Activated B cell treated with CpG ODN at 0.5 μM for 24 hours (primary cell): ENCODE measurements at regions not wholly inside any gene's neighbourhood (a gene's known extent, or its start where the extent isn't known, plus 50 kb on each side); places are given as distances from the start of the nearest gene placed in this dataset.

Experiments used
- ATAC-seq: fragments of 200-7000 bp; cut with Tn5 transposase; one replicate; pipeline ENCODE4 v1.10.0; 2021; ENCODE audit warnings: low read depth, mild to moderate bottlenecking, moderate library complexity
- CTCF ChIA-PET: fragments of 350-600 bp; sonication (Branson Sonifier 250); formaldehyde crosslinking; loops from one replicate; lab custom pipeline; 2021; ENCODE audit warnings: antibody characterized with exemption; lab: Charles Lee
- POLR2A ChIA-PET: fragments of 350-600 bp; sonication (Branson Sonifier 250); formaldehyde crosslinking; loops from one replicate; lab custom pipeline; 2021; ENCODE audit warnings: antibody characterized with exemption; lab: Charles Lee
- DNase-seq: peaks from one replicate; pipeline ENCODE4 v3.0.0; 2022
- H3K27ac Mint-ChIP-seq: one replicate; pipeline ENCODE4 v1.8.0; 2020; ENCODE audit warnings: mixed read lengths
- H3K27me3 Mint-ChIP-seq: one replicate; pipeline ENCODE4 v1.8.0; 2021; ENCODE audit warnings: mixed read lengths
- H3K36me3 Mint-ChIP-seq: one replicate; pipeline ENCODE4 v1.8.0; 2021; ENCODE audit warnings: low read depth, mixed read lengths
- H3K4me1 Mint-ChIP-seq: one replicate; pipeline ENCODE4 v1.8.0; 2021; ENCODE audit warnings: mixed read lengths
- H3K4me3 Mint-ChIP-seq: one replicate; pipeline ENCODE4 v1.8.0; 2020; ENCODE audit warnings: mild to moderate bottlenecking, mixed read lengths
- H3K9me3 Mint-ChIP-seq: one replicate; pipeline ENCODE4 v1.8.0; 2020; ENCODE audit warnings: mixed read lengths
- intact Hi-C: fragments of 100-400 bp; cut with micrococcal nuclease; formaldehyde crosslinking; loops from one replicate; pipeline ENCODE4 v1.15.1; 2024
- TF ChIP-seq, protein P1 (sequence below): fragments of 200-600 bp; IDR thresholded peaks from one replicate; pipeline ENCODE4 v1.8.0; 2022; ENCODE audit warnings: antibody characterized with exemption, mild to moderate bottlenecking

DNA sequence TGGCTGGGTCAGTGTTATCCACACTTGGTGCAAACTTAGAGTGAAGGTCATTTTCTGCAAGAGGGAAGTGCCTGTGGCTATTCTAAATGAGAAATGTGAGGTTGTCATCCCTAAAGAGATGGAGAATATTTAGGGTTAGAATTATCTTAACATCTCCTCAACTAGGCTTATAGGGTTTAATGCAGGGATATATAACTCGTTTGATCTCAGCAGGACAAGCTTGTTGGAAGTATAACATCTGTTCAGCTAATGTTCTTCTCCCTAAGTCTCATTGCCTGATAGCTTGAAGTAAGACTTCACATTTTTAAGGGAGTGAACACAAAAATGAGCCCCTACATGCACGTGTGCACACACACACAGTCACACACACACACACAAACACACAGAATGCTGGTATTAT, 75.9 kb upstream of the NRXN1 start:
- intact Hi-C loops: no loop called here
- no peaks in the 10 kb centered on the region for H3K27me3 Mint-ChIP-seq
- TF ChIP-seq, protein P1, sequence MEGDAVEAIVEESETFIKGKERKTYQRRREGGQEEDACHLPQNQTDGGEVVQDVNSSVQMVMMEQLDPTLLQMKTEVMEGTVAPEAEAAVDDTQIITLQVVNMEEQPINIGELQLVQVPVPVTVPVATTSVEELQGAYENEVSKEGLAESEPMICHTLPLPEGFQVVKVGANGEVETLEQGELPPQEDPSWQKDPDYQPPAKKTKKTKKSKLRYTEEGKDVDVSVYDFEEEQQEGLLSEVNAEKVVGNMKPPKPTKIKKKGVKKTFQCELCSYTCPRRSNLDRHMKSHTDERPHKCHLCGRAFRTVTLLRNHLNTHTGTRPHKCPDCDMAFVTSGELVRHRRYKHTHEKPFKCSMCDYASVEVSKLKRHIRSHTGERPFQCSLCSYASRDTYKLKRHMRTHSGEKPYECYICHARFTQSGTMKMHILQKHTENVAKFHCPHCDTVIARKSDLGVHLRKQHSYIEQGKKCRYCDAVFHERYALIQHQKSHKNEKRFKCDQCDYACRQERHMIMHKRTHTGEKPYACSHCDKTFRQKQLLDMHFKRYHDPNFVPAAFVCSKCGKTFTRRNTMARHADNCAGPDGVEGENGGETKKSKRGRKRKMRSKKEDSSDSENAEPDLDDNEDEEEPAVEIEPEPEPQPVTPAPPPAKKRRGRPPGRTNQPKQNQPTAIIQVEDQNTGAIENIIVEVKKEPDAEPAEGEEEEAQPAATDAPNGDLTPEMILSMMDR: no peak
- no peak for DNase-seq
- no peaks in the 10 kb centered on the region for H3K36me3 Mint-ChIP-seq
- ChIA-PET POLR2A (no interaction called here), CTCF (no interaction called here)
- H3K4me1 Mint-ChIP-seq: no peaks in the 10 kb centered on the region
- no peak overlapping the region for H3K27ac Mint-ChIP-seq
- H3K4me3 Mint-ChIP-seq: no peak overlapping the region
- ATAC-seq: no peak
- H3K9me3 Mint-ChIP-seq: peaks cover 3% of the 10 kb centered on the region

DNA sequence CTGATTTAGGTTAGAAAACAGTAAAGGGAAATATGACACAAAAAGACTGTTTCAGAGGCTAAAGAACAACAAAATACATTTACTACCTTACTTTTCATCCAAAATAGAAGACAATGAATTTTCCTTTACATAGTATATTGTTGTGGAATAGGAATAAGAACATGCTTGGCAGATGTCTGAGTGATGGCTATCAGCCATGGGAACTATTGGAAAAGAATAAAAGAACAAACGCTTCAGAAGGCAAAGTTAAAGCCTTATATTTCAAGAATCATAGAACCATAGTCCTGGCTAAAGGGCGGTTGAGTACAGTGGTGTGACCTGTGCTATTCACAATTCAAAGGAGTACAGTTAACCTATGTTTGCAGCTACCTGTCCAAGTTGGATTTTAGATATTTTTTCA, 73.9 kb upstream of the NRXN1 start:
- no peak for DNase-seq
- H3K9me3 Mint-ChIP-seq: peaks cover 3% of the 10 kb centered on the region
- H3K27ac Mint-ChIP-seq: no peak overlapping the region
- ATAC-seq: no peak
- no peak overlapping the region for H3K4me3 Mint-ChIP-seq
- H3K4me1 Mint-ChIP-seq: no peaks in the 10 kb centered on the region
- H3K27me3 Mint-ChIP-seq: no peaks in the 10 kb centered on the region
- ChIA-PET POLR2A (no interaction called here), CTCF (no interaction called here)
- H3K36me3 Mint-ChIP-seq: no peaks in the 10 kb centered on the region
- TF ChIP-seq, protein P1: no peak
- intact Hi-C loops: no loop called here

DNA sequence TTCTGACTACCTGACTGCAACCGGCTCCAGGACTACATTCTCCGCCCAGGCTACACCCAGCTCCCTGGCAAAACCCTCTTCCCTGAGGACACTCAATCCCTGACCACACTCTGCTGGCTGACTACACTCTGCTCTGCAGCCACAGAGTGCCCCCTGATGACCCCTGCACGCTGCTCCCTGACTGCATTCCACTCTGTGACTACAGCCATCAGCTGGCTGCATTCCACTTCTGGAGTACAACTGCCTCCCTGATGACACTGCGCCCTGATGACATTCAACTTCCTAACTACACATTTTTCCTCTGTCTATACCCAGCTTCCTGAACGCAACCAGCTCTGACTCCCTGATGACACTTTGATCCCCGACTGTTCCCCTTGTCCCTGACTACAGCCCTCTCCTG, 71.3 kb upstream of the NRXN1 start:
- intact Hi-C loops: no loop called here
- DNase-seq (no peak), ATAC-seq (no peak)
- Mint-ChIP-seq H3K4me1 (no peaks in the 10 kb centered on the region), H3K9me3 (peaks cover 3% of the 10 kb centered on the region), H3K36me3 (no peaks in the 10 kb centered on the region), H3K27ac (no peak overlapping the region), H3K27me3 (no peaks in the 10 kb centered on the region), H3K4me3 (no peak overlapping the region)
- TF ChIP-seq, protein P1: no peak
- POLR2A ChIA-PET: no interaction called here
- CTCF ChIA-PET: no interaction called here

- ATAC-seq (no peak), DNase-seq (no peak)
- Mint-ChIP-seq H3K4me3 (no peak overlapping the region), H3K27ac (no peak overlapping the region), H3K9me3 (peaks cover 4% of the 10 kb centered on the region), H3K27me3 (no peaks in the 10 kb centered on the region), H3K4me1 (no peaks in the 10 kb centered on the region), H3K36me3 (no peaks in the 10 kb centered on the region)
- ChIA-PET CTCF (no interaction called here), POLR2A (no interaction called here)
- intact Hi-C loops: no loop called here
- TF ChIP-seq, protein P1: no peak
These were observed 61.1 kb upstream of the NRXN1 start for GRCh38 chr2:51093016-51093415.

DNA sequence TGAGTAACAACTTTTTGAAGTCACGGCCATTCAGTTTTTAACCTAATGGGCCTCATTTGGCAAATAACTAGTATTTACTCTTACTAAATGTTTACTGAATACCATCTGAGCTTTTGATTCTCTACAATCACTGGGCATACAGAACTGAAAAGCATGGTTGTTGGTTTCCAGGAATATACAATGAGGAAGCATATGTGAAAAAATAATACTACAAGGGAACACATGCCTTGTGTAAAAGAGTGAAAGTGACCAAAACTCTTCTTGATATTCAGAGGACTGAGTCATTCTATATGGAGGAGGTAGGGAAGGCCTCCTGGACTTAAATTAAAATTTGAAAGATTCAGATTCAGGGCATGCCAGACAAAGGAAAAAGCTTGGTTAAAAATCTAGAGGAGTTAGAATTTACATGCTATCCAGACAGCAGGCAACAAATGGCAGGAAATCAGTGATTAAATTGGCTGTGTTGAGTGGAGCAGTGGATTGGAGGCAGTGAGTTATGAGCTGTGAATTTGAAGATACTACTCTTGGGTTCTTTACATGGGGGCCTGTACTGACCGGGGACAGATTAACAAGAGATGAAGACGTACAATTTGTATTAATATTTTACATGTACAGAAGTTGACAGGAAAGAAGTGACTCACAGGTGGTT, 53.6 kb upstream of the NRXN1 start:
- ChIA-PET POLR2A (no interaction called here), CTCF (no interaction called here)
- Mint-ChIP-seq H3K27ac (no peak overlapping the region), H3K36me3 (no peaks in the 10 kb centered on the region), H3K27me3 (no peaks in the 10 kb centered on the region), H3K4me1 (no peaks in the 10 kb centered on the region), H3K4me3 (no peak overlapping the region), H3K9me3 (no peaks in the 10 kb centered on the region)
- TF ChIP-seq, protein P1: no peak
- intact Hi-C loops: no loop called here
- DNase-seq (no peak), ATAC-seq (no peak)
